NCI-H1417 treated with DMSO at 0.1 percent for 48 hours (cell line): ENCODE measurements at regions not wholly inside any gene's neighbourhood (a gene's known extent, or its start where the extent isn't known, plus 50 kb on each side); places are given as distances from the start of the nearest gene placed in this dataset.
"Not testable (repeated sequence)": the region's sequence is repeated elsewhere in the genome, so short reads cannot be mapped to it uniquely, and the experiment has no call there.

Experiments
- DNase-seq: peaks from one replicate; lab custom pipeline; 2025; lab: John Stamatoyannopoulos, UW

DNA sequence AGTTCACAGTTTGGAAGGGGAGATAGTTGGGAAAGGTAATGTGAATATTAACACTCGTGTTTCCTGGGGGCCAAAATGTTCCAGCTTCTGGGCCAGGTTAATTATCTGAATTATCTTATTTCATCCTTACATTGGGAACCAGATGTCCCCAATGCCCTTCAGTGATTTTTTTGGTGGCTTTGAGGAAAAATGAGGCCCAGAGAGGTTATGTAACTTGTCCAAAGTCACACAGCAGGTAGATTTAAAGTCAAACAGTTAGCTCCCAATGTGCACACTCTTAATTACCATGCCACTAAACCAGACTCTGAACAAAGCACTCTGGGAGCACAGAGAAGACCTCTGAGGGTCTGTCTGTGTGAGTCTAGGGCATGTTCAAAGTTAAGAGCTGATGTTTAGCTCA lies 259.9 kb upstream of the PLGLB2 start:
- DNase-seq = not testable (repeated sequence)

DNA sequence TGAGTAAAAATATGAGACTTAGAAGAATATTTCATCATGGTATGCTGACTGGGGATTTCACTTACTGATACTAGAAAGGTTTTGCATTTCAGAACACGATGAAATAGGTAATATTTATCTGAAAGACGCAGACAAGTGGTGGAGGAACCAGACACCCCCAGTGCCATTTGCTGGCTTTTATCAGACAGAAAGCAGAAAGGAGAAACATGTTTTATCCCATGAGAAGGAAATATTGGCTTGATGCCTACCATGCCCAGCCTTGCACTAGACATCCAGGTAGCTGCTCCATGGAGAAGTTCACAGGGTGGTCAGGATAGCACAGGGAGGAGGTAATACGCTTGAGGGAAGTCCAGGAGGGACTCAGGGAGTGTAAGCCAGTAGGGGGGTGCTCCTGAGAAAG lies 258.9 kb upstream of the PLGLB2 start:
- DNase-seq = not testable (repeated sequence)

DNA sequence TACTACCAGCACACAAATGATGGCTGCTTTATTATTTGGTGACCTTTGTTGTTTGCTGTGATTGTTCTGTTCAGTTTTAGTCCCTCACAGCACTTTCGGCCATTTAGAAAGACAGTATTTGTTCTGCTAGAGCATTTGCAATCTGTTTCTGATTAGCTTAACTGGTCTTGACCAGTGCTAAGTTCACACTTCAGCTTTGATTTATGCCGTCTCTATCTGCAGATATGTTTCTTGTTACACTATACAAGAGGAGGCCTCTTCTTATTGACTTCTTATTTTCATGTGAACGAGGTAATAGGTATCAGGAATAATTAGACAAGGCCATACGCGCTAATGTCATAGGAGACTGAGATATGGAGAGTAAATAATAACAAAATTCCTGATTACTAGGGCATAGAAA lies 253.0 kb upstream of the PLGLB2 start:
- not testable (repeated sequence) for DNase-seq

DNA sequence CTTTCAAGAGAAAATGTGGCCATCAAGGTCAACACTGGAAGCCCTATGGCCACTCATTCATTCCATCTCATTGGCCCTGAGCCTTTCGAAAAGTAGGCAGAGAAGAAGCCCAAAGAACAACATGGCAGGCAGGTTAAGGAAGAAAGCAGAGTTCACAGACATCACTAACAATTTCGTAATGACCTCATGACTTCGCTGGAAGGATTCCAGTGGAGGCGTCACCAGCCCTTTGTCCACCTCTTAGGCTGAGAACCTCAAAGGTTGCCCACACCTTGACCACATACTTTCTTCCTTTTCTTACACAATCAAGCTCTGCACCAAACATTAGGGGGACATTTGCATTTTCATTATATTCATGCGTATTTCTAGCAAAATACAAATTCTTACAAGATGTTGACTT lies 252.4 kb upstream of the PLGLB2 start:
- not testable (repeated sequence) for DNase-seq

DNA sequence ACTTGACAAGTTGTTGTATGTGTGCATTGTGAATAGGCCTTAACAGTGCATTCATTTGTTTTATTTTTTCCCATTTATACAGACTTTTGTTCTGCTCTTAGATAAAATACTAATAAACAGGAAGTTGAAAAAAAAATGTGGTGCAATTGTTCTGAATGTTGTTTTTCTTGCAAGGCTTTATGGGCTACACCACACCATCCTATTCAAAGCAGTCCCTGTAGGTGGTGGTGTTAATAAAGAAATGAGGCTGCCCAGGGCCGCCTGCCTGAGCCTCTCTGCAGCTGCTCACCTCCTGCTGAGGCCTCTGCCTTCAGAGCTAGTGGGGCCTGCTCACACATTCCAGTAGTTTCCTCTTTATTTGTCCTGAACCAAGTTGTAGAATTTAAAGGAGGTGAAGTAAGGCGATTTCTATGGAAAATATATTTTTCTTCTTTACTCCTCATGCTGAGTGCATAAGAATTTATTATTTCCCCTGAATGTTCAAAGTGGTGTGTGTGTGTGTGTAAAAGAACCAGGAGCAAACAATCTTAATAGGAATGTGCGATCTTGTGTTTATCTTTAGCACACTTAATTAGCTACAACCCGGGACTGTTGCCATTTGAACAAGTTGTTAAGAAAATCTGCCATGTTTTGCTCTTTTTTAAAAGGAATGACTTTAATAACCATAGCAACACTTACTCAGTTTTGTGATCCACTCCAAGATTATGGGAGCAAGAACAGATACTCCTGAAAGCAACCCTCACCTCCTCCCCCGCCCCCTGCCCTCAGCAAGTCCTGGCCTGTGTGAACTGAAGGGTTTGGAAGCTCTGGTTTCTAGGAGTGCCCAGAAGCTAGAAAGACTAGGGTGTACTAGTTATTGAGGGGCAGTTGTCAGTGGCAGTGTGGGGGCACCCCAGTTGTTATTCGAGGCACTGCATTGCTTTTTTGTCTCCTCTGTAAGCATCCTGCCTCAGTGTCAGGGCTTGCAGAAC lies 251.6 kb upstream of the PLGLB2 start:
- not testable (repeated sequence) for DNase-seq

DNA sequence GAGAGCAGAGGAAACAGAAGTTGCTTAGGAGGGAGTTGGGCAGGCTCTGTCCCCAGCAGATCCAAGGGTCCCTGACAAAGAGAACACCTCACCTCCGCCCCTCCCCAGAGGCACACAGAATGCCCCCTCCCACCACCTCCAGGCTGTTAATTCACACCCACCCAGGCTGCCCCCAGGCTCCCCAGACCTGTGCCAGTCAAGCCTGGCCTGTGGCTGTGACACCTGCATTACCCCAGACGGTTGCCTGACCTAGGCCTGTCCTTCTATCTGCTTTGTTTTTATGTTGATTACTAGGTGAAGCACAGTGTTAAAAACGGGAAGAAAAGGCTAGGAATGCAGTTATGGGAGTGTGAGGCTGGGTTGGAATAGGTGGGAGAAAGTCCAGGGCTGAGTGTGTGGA lies 250.8 kb upstream of the PLGLB2 start:
- not testable (repeated sequence) for DNase-seq

DNA sequence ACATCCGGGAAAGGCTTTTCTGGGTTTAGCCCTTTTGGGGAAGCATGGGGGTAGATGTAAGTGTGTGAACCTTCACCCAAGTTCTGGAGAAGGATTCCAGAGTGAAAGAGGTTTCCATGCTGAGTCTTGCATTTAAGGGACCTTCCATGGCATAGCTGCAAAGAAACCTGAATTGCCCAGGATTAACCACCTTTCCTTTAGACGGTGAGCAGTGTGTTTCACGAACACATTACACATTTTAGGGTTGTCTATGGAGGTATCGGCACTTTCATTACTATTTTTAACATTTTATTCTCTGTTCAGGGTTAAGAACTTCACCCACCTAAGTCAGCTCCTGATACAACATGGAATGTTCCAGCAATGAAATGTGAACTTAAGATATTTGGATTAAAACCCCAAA lies 250.2 kb upstream of the PLGLB2 start:
- not testable (repeated sequence) for DNase-seq

DNA sequence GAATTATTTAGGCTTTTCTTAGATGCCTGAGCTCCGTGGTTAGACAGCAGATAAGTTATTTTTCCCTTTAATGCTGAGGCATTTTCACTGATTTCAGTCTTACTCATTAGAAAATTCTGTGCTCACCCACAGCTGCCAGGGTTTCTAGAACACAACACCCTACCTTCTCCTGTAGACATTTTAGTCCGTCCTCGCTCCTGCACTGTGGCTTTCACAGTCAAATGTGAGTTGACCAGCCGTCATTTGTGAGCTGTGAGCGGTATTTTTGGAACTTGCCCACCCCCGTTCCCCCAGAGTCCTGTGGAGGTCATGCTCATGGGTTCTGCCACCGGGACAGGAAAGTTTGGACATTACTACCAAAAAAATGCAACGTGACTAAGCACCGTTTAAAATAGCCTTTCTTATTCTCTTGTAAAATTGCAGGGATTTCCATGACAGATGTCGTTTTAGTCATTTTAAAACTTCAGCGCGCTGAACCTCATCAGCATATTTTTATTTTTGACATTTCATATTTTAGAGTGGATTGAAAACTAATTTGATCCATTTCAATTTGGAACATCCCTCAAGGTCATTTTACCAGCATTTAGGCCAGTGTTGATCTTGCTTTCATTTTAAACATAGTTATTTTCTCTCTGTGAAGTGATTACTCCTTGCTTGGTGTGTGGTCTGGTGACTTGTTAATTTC lies 249.6 kb upstream of the PLGLB2 start:
- DNase-seq = not testable (repeated sequence)

DNA sequence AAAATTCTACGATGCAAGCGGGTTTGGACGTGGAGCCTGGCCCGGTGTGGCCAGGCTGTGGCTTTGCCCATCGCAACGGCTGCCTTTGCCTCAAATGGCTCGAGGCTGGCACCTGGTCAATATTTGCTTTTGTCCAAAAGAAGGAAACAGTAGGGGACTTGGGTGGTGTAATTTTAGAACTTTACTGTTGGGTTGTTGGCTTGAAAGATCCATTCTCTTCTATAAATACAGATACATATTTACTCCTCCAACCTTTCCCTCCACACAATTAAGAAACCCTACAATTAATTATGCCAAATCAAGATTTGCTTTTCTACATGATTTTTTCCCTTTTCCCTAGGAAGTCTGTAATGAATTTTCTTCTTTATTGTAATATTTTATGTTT lies 249.0 kb upstream of the PLGLB2 start:
- DNase-seq = not testable (repeated sequence)

DNA sequence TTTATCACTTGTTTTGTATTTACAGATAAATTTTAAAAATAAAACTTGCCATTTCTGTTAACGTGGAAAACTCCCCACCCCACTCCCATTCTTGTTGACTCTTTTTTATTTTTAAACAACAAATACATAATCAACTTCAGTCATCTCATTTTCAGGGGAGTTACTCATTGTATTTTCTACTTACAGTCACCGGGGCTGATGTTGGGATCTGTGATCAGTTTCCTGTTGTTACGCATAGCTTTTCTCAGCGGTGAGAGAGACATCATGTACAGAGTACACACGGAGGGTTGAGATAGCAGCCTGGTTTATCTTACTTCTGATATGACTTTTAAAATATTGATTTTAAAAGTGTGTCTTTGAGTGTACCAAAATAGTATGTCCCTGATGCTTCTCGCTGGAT lies 248.0 kb upstream of the PLGLB2 start:
- not testable (repeated sequence) for DNase-seq

DNA sequence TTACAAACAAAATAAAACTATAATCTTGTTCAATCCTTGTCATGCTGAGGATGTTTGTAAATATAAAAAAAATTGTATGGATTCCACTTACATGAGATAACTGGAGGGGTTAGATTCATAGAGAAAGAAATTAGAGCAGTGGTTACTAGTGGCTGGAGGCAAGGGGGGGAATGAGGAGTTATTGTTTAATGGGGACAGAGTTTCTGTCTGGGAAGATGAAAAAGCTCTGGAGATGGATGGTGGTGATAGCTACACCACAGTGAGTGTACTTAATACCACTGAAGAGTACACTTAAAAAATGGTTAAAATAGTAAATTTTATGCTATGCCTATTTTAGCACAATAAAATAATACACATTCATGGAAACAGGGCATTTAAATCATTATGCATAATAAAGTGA lies 247.5 kb upstream of the PLGLB2 start:
- DNase-seq = not testable (repeated sequence)

DNA sequence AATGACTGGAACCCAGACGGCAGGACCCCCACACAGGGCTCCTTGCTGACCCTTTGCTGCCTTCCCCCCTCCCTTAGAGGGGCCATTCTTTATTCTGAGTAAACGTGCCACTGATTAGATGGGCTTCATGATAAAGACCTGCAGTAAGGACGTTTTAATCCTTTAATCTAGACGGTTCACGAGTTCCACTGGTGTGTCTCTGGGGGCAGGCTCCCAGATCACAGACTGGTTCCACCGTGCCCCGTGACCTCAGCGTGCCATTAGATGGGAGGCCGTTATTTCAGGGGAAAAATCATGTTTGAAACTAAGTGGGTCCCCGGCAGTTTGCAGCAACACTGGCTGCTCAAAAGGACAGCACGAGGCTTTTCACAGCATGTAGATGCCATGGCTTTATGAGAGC lies 246.9 kb upstream of the PLGLB2 start:
- DNase-seq = not testable (repeated sequence)

DNA sequence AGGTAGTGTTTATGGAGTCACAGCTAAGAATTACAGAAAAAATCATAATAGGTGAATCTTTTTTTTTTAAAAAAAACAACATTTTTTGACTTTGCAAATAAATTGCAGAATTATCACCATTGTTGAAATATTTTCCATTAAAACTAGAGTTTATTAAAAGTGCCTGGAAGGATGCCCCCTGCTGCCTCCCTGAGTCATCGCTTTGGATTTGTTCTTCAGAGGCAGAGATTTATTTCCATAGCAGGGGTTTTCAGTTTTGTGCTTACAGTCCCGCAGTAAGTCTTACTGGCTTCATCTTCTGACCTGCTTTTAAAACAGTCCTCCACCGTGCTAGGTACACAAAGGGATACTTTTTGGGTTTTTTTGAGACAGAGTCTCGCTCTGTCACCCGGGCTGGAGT lies 244.9 kb upstream of the PLGLB2 start:
- DNase-seq = not testable (repeated sequence)

DNA sequence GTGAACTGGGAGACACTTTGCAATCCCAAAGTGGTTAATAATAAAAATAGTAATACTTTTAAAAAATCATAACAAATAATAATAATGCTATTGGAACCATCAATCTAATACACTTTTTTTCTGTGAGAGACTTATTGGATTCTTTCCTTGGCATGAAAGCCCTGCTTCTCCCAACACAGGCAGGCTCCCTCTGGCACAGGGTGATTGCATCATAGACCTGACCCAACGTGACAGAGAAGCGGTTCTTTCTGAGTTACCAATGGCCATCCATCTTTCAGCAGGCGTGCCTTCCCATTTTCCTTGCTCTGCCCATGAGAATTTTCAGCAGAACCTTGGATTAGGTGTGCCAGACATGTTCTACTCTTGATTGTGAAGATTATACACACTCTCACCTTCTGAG lies 242.6 kb upstream of the PLGLB2 start:
- DNase-seq = not testable (repeated sequence)

DNA sequence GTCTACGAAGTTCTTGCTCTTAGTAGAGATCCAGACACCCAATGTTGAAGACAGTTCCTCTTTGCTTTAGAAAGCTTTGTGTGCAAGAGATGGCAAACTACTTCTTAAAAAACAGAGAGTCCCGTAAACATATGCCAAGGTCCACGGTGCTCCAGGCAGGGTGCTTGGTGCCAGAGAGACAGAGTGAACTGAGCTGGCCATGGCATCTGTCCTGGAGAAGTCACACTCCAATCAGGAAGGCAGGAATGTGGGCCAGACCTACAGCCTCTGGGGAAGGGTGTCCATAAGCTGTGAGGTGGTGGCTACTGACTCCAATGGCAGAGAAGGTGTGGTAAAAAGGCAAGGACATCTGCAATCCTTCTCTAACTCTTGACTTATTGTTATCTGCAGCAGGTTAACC lies 242.0 kb upstream of the PLGLB2 start:
- DNase-seq = not testable (repeated sequence)

DNA sequence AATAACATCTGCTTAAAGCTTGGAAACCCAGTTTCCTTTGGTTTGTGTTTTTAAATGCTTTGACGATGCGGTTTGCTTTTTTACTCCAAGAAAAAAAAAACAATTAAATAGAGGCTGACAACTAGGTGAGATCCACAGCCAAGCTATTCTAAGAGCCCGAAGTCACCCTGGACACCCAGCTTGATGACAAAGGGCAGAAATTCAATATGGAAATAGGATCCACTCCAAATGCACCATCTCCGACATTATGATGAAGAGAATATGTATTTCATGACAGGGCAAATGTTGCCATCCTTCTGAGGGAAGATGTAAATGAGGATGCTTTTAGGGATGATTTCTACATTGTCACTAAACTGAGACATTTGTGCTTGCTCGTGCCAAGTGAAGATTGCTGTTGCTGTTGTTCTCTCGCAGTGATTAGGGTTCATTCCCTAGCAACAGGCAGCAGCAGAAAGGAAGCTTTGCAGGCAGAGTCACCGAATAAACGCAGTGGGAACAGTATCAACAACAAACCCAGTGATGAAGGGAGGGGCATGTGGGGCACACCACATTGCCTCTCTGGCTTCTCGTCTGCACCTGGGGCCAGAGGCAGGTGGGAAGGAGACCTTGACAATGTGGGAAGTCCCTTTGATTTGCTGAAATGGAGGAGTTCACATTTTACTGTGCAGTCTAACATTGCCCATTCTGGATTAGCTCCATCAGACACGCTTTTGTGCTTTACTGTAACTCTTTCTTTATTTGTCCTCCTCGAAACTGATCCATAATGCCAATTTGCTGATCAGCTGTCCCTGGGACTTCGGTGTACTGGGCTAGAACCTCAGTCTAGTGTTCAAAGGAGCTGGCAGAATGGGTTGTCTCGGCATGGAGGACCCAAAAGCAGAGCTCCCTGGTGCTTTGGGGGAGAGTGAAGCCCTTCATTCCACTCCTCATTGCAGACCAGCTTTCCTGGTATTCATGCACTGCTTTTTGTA lies 240.2 kb upstream of the PLGLB2 start:
- DNase-seq = not testable (repeated sequence)

DNA sequence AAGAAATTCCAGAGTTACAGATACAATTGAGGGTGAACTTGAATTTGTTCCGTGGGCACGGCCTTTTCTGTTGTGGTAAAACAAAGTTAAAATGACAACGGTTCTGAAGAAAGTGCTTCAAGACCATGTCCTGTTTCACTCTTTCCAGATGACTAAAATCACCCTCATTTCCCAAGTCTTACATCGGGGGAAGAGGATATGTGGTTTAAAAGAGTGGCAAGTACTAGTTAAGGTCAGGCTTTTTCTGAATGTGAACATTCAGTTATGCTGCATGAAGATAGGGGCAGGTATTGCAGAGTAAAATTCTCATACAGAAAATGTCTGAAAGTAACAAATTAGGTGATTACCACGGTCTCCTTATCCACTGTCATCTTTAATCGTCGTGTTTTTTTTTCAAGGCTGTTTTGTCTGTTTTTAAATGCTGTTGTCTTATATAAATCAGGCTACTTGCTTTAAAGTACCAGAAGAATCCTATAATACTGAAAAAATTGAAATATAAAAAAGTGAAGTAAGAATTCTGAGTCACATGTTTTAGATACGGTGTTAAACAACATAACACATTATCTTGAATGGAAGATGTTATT lies 236.6 kb upstream of the PLGLB2 start:
- DNase-seq = not testable (repeated sequence)

DNA sequence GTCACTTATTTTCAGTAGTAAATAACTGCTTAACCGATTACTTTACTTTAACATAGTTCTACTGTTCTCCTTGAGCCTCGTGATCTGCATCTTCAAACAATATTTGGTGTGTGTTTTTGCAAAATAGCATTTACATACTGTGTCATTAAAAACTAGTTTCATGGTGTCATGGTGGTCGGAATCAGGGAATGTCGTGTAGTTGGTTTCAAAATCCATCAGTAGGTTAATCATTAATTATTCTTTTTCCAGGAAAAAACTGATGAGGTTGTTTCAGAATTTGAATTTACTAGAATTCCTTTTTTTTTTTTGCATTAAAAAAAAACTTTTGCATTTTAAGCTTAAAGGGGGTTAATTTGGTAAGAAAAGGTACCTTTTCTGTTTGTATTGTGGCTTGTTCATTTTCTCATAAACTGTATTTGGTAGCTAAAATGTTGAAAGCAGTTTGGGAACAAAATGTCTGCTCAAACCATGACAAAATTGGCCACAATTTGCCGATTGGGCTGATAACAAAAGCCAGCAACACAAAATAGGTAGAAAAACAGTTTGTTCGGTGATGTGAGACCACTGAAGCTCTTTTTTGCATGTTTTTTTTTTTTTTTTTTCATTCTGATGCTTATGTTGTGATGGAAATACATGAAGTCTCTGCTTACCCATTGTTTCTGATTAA lies 234.9 kb upstream of the PLGLB2 start:
- DNase-seq = not testable (repeated sequence)

DNA sequence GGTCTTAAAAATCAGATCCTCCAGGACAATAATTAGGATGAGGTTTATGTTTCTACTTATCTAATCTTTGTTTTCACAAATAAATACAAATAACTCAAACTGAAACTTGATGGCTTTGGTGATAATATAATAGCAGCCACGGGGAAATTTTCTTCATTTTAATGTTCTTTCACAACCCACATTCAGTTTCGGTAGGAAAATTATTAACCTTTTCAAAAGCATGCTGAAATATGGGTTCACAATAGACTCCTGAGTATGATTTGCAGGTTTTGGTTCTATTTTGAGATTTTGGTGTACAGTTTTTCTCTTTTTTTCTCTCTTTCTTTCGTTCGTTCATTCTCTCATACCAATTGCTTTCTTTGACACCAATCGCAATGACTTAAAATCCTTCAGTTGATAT lies 233.9 kb upstream of the PLGLB2 start:
- DNase-seq = not testable (repeated sequence)

DNA sequence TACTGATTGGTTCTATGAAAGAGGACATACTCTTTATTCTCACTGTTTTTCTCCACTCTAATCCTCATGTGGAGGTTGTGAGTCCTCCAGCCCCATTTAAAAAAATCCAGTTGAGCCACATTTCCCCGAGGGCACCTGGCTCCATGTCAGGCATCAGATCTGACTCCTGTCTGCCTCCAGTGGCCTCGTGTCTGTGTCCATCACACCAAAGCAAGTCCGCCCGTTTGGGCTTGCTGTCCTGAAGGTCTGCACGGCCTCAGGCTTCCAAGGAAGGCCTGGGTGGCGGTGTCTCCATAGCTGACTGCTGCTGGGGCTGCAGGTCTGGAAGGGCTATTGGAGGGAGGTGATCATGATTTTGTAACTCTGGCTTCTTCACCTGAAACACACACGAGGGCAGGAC lies 233.4 kb upstream of the PLGLB2 start:
- DNase-seq = not testable (repeated sequence)

DNA sequence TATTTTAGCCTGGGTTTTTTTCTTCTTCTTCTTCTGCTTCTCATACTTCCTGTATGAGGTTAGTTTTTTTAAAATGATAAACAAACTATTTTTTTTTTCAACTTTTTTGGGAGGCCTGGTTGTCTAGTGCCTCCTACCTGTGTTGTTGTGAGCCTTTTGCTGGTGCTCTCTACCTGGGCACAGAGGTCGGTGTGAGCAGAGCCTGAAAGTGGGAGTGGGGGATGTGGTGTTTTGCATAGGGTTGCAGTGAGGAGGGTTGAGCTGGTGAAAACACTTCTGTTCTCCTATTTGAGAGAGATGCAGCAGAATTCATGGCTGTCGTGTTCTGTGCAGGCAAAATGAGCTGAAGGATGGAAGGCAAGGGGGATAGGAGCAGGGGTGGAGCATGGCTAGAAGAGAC lies 232.7 kb upstream of the PLGLB2 start:
- DNase-seq = not testable (repeated sequence)
